Activated CD8-positive, alpha-beta memory T cell treated with anti-CD3 and anti-CD28 coated beads, Interleukin-2, amount 10 ng/mL, durations not matched to agents 7 days and 5 days (primary cell): ENCODE measurements at regions not wholly inside any gene's neighbourhood (a gene's known extent, or its start where the extent isn't known, plus 50 kb on each side); places are given as distances from the start of the nearest gene placed in this dataset.
"Not testable (repeated sequence)": the region's sequence is repeated elsewhere in the genome, so short reads cannot be mapped to it uniquely, and the experiment has no call there.

Experiments
- ATAC-seq: fragments of 150-1000 bp; cut with Tn5 transposase; one replicate; pipeline ENCODE4 v1.10.0; 2021; ENCODE audit warnings: moderate library complexity
- CTCF ChIA-PET: fragments of 350-600 bp; sonication (Branson Sonifier 250); formaldehyde crosslinking; loops from one replicate; lab custom pipeline; 2021; ENCODE audit warnings: antibody characterized with exemption; lab: Charles Lee
- DNase-seq: peaks from one replicate; pipeline ENCODE4 v3.0.0-alpha.2; 2020
- H3K27ac Mint-ChIP-seq: one replicate; pipeline ENCODE4 v1.8.0; 2021; ENCODE audit warnings: mild to moderate bottlenecking, mixed read lengths
- H3K27me3 Mint-ChIP-seq: one replicate; pipeline ENCODE4 v1.8.0; 2021; ENCODE audit warnings: mixed read lengths
- H3K36me3 Mint-ChIP-seq: one replicate; pipeline ENCODE4 v1.8.0; 2021; ENCODE audit warnings: mild to moderate bottlenecking, mixed read lengths
- H3K4me1 Mint-ChIP-seq: one replicate; pipeline ENCODE4 v1.8.0; 2021; ENCODE audit warnings: mixed read lengths
- H3K4me3 Mint-ChIP-seq: one replicate; pipeline ENCODE4 v1.8.0; 2021; ENCODE audit warnings: mild to moderate bottlenecking, moderate library complexity, mixed read lengths
- H3K9me3 Mint-ChIP-seq: one replicate; pipeline ENCODE4 v1.8.0; 2022; ENCODE audit warnings: low read depth, mixed read lengths

- CTCF ChIA-PET, result interaction anchor here (1.0 kb wide), 1 partner anchor 9 kb away, joined by 3 read pairs; no protein-coding TSS in a partner anchor
- peaks cover 4% of the 10 kb centered on the region for H3K9me3 Mint-ChIP-seq
- no peaks in the 10 kb centered on the region for H3K4me1 Mint-ChIP-seq
- H3K36me3 Mint-ChIP-seq, result no peaks in the 10 kb centered on the region
- H3K27me3 Mint-ChIP-seq, result no peaks in the 10 kb centered on the region
- H3K27ac Mint-ChIP-seq, result no peak overlapping the region
- no peak overlapping the region for H3K4me3 Mint-ChIP-seq
- DNase-seq (no peak), ATAC-seq (peak; percentile 51)
These were observed 380.9 kb upstream of the RGS17 start for GRCh38 chr6:153511896-153512496.

GRCh38 chr6:153503810-153504209, 372.7 kb upstream of the RGS17 start:
- CTCF ChIA-PET, result no interaction called here
- Mint-ChIP-seq H3K4me3 (no peak overlapping the region), H3K9me3 (peaks cover 3% of the 10 kb centered on the region)

GRCh38 chr6:153493501-153493900, 362.4 kb upstream of the RGS17 start:
- Mint-ChIP-seq H3K4me3 (no peak overlapping the region), H3K9me3 (peaks cover 2% of the 10 kb centered on the region), H3K27ac (no peak overlapping the region), H3K27me3 (no peaks in the 10 kb centered on the region), H3K36me3 (no peaks in the 10 kb centered on the region), H3K4me1 (no peaks in the 10 kb centered on the region)
- DNase-seq (no peak), ATAC-seq (no peak)
- CTCF ChIA-PET, result no interaction called here

More at GRCh38 chr6:153503810-153504209, 372.7 kb upstream of the RGS17 start:
- Mint-ChIP-seq H3K27me3 (no peaks in the 10 kb centered on the region), H3K4me1 (no peaks in the 10 kb centered on the region), H3K27ac (no peak overlapping the region), H3K36me3 (no peaks in the 10 kb centered on the region)
- ATAC-seq (no peak), DNase-seq (no peak)

- Mint-ChIP-seq H3K27me3 (no peaks in the 10 kb centered on the region), H3K27ac (no peak overlapping the region), H3K36me3 (no peaks in the 10 kb centered on the region), H3K9me3 (peaks cover 2% of the 10 kb centered on the region), H3K4me3 (no peak overlapping the region), H3K4me1 (no peaks in the 10 kb centered on the region)
- CTCF ChIA-PET, result no interaction called here
- ATAC-seq (no peak), DNase-seq (no peak)
These were observed 358.4 kb upstream of the RGS17 start for GRCh38 chr6:153489479-153489878.

- no peak for ATAC-seq
- no peaks in the 10 kb centered on the region for H3K36me3 Mint-ChIP-seq
- CTCF ChIA-PET, result no interaction called here
- peaks cover 2% of the 10 kb centered on the region for H3K9me3 Mint-ChIP-seq
- no peaks in the 10 kb centered on the region for H3K27me3 Mint-ChIP-seq
- no peak overlapping the region for H3K4me3 Mint-ChIP-seq
- DNase-seq, result no peak
- H3K27ac Mint-ChIP-seq, result no peak overlapping the region
- H3K4me1 Mint-ChIP-seq, result no peaks in the 10 kb centered on the region
These were observed 357.2 kb upstream of the RGS17 start for GRCh38 chr6:153488267-153488666.

GRCh38 chr6:153485072-153485471, 354.0 kb upstream of the RGS17 start:
- ATAC-seq, result no peak
- Mint-ChIP-seq H3K27ac (no peak overlapping the region), H3K36me3 (no peaks in the 10 kb centered on the region), H3K9me3 (peaks cover 4% of the 10 kb centered on the region), H3K4me1 (no peaks in the 10 kb centered on the region), H3K4me3 (no peak overlapping the region), H3K27me3 (no peaks in the 10 kb centered on the region)
- CTCF ChIA-PET, result no interaction called here
- no peak for DNase-seq

- H3K36me3 Mint-ChIP-seq, result no peaks in the 10 kb centered on the region
- H3K4me3 Mint-ChIP-seq, result no peak overlapping the region
- H3K27me3 Mint-ChIP-seq, result no peaks in the 10 kb centered on the region
- peaks cover 2% of the 10 kb centered on the region for H3K9me3 Mint-ChIP-seq
- H3K4me1 Mint-ChIP-seq, result no peaks in the 10 kb centered on the region
- CTCF ChIA-PET, result no interaction called here
- DNase-seq, result no peak
- no peak for ATAC-seq
- H3K27ac Mint-ChIP-seq, result no peak overlapping the region
These were observed 353.0 kb upstream of the RGS17 start for GRCh38 chr6:153484056-153484455.

GRCh38 chr6:153476243-153476642, 345.2 kb upstream of the RGS17 start:
- Mint-ChIP-seq H3K4me1 (no peaks in the 10 kb centered on the region), H3K27me3 (no peaks in the 10 kb centered on the region), H3K9me3 (peaks cover 3% of the 10 kb centered on the region), H3K36me3 (no peaks in the 10 kb centered on the region), H3K27ac (no peak overlapping the region), H3K4me3 (no peak overlapping the region)
- CTCF ChIA-PET, result interaction anchor here (0.8 kb wide), 1 partner anchor 64 kb away, joined by 3 read pairs; no protein-coding TSS in a partner anchor
- ATAC-seq (no peak), DNase-seq (no peak)

- no peak overlapping the region for H3K4me3 Mint-ChIP-seq
- CTCF ChIA-PET, result no interaction called here
- ATAC-seq (no peak), DNase-seq (no peak)
- H3K27me3 Mint-ChIP-seq, result no peaks in the 10 kb centered on the region
- H3K27ac Mint-ChIP-seq, result no peak overlapping the region
- no peaks in the 10 kb centered on the region for H3K36me3 Mint-ChIP-seq
- no peaks in the 10 kb centered on the region for H3K4me1 Mint-ChIP-seq
- H3K9me3 Mint-ChIP-seq, result no peaks in the 10 kb centered on the region
These were observed 334.0 kb upstream of the RGS17 start for GRCh38 chr6:153465050-153465449.

GRCh38 chr6:153449279-153449678, 318.2 kb upstream of the RGS17 start:
- no peak for DNase-seq
- H3K27ac Mint-ChIP-seq, result no peak overlapping the region
- H3K9me3 Mint-ChIP-seq, result peaks cover 2% of the 10 kb centered on the region
- no peak for ATAC-seq
- no peaks in the 10 kb centered on the region for H3K36me3 Mint-ChIP-seq
- no peak overlapping the region for H3K4me3 Mint-ChIP-seq
- H3K27me3 Mint-ChIP-seq, result no peaks in the 10 kb centered on the region
- H3K4me1 Mint-ChIP-seq, result no peaks in the 10 kb centered on the region
- CTCF ChIA-PET, result no interaction called here

GRCh38 chr6:153442749-153443148, 311.7 kb upstream of the RGS17 start:
- H3K36me3 Mint-ChIP-seq, ATAC-seq, H3K27me3 Mint-ChIP-seq, DNase-seq, H3K4me3 Mint-ChIP-seq, CTCF ChIA-PET, H3K9me3 Mint-ChIP-seq, H3K4me1 Mint-ChIP-seq, H3K27ac Mint-ChIP-seq: not testable (repeated sequence)

GRCh38 chr6:153442096-153442495, 311.0 kb upstream of the RGS17 start:
- Mint-ChIP-seq H3K27me3 (no peaks in the 10 kb centered on the region), H3K4me3 (no peak overlapping the region), H3K36me3 (no peaks in the 10 kb centered on the region), H3K9me3 (peaks cover 4% of the 10 kb centered on the region), H3K4me1 (no peaks in the 10 kb centered on the region), H3K27ac (no peak overlapping the region)
- no peak for ATAC-seq
- CTCF ChIA-PET, result no interaction called here
- no peak for DNase-seq

- H3K27ac Mint-ChIP-seq, result no peak overlapping the region
- no peak overlapping the region for H3K4me3 Mint-ChIP-seq
- no peak for ATAC-seq
- CTCF ChIA-PET, result no interaction called here
- H3K9me3 Mint-ChIP-seq, result peaks cover 2% of the 10 kb centered on the region
- no peaks in the 10 kb centered on the region for H3K4me1 Mint-ChIP-seq
- H3K27me3 Mint-ChIP-seq, result no peaks in the 10 kb centered on the region
- H3K36me3 Mint-ChIP-seq, result no peaks in the 10 kb centered on the region
- no peak for DNase-seq
These were observed 306.1 kb upstream of the RGS17 start for GRCh38 chr6:153437193-153437592.

- H3K27me3 Mint-ChIP-seq, result no peaks in the 10 kb centered on the region
- DNase-seq (no peak), ATAC-seq (no peak)
- no peak overlapping the region for H3K27ac Mint-ChIP-seq
- peaks cover 2% of the 10 kb centered on the region for H3K9me3 Mint-ChIP-seq
- CTCF ChIA-PET, result no interaction called here
- no peak overlapping the region for H3K4me3 Mint-ChIP-seq
- H3K4me1 Mint-ChIP-seq, result no peaks in the 10 kb centered on the region
- H3K36me3 Mint-ChIP-seq, result no peaks in the 10 kb centered on the region
These were observed 305.3 kb upstream of the RGS17 start for GRCh38 chr6:153436351-153436750.

- H3K27me3 Mint-ChIP-seq, result no peaks in the 10 kb centered on the region
- no peak for DNase-seq
- CTCF ChIA-PET, result no interaction called here
- ATAC-seq, result no peak
- no peak overlapping the region for H3K4me3 Mint-ChIP-seq
- H3K27ac Mint-ChIP-seq, result no peak overlapping the region
- H3K36me3 Mint-ChIP-seq, result no peaks in the 10 kb centered on the region
- peaks cover 2% of the 10 kb centered on the region for H3K9me3 Mint-ChIP-seq
- H3K4me1 Mint-ChIP-seq, result no peaks in the 10 kb centered on the region
These were observed 304.7 kb upstream of the RGS17 start for GRCh38 chr6:153435787-153436186.
